ENCODE measurements at regions not wholly inside any gene's neighbourhood (a gene's known extent, or its start where the extent isn't known, plus 50 kb on each side); places are given as distances from the start of the nearest gene placed in this dataset.

DNA sequence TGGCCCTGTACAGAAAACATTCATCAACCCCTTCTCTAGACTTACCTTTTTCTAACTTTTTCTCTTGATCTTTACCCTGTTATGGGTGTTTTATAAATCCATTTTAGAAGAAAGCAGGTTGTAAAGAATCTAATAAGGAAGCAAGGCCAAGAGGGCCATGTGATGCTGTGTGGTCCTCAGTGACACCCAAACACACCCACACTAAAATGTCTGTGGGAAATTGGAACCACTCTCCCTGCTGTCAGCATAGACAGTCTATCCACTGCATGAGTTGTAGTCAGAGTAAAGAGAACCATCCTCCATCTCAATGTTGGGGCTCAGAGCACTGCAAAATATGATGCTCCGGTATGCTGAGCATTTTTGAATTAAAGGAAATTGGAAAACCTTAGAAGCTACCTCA is 235.5 kb downstream of the SKIDA1 start:
- POLR2A ChIA-PET, result no interaction called here
- no peaks in the 10 kb centered on the region for H3K27me3 Mint-ChIP-seq (ENCODE audit: insufficient read depth, unreplicated experiment)
- peaks cover 30% of the 10 kb centered on the region for H3K4me1 Mint-ChIP-seq (ENCODE audit: insufficient read depth, unreplicated experiment)
- no peak overlapping the region for H3K4me3 Mint-ChIP-seq (ENCODE audit: unreplicated experiment)
- CTCF ChIA-PET, result interaction anchor here (1.5 kb wide), 1 partner anchor 11 kb away, joined by 6 read pairs; no protein-coding TSS in a partner anchor
- intact Hi-C loops (cut with micrococcal nuclease), result loop anchor here (5.0 kb wide), 1 partner anchor 72 kb away; no protein-coding TSS in a partner anchor
- H3K9me3 Mint-ChIP-seq (ENCODE audit: unreplicated experiment), result no peaks in the 10 kb centered on the region
- no peak overlapping the region for H3K27ac Mint-ChIP-seq (ENCODE audit: low read depth, unreplicated experiment)
- TF ChIP-seq, protein P1, sequence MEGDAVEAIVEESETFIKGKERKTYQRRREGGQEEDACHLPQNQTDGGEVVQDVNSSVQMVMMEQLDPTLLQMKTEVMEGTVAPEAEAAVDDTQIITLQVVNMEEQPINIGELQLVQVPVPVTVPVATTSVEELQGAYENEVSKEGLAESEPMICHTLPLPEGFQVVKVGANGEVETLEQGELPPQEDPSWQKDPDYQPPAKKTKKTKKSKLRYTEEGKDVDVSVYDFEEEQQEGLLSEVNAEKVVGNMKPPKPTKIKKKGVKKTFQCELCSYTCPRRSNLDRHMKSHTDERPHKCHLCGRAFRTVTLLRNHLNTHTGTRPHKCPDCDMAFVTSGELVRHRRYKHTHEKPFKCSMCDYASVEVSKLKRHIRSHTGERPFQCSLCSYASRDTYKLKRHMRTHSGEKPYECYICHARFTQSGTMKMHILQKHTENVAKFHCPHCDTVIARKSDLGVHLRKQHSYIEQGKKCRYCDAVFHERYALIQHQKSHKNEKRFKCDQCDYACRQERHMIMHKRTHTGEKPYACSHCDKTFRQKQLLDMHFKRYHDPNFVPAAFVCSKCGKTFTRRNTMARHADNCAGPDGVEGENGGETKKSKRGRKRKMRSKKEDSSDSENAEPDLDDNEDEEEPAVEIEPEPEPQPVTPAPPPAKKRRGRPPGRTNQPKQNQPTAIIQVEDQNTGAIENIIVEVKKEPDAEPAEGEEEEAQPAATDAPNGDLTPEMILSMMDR (IDR thresholded peaks at IDR 0.05; ENCODE audit: unreplicated experiment), result no peak
- DNase-seq (ENCODE audit: unreplicated experiment), result no peak
- H3K36me3 Mint-ChIP-seq (ENCODE audit: insufficient read depth, unreplicated experiment), result no peaks in the 10 kb centered on the region
- BruUV-seq (replicated peaks), result no TSS peak

- no peak for DNase-seq (ENCODE audit: unreplicated experiment)
- Mint-ChIP-seq H3K4me1 (ENCODE audit: insufficient read depth, unreplicated experiment) (peaks cover 28% of the 10 kb centered on the region), H3K27ac (ENCODE audit: low read depth, unreplicated experiment) (no peak overlapping the region), H3K9me3 (ENCODE audit: unreplicated experiment) (no peaks in the 10 kb centered on the region), H3K36me3 (ENCODE audit: insufficient read depth, unreplicated experiment) (no peaks in the 10 kb centered on the region), H3K4me3 (ENCODE audit: unreplicated experiment) (no peak overlapping the region), H3K27me3 (ENCODE audit: insufficient read depth, unreplicated experiment) (no peaks in the 10 kb centered on the region)
- TF ChIP-seq, protein P1 (IDR thresholded peaks at IDR 0.05; ENCODE audit: unreplicated experiment), result no peak
- POLR2A ChIA-PET, result no interaction called here
- CTCF ChIA-PET, result interaction anchor here (1.5 kb wide), 1 partner anchor 11 kb away, joined by 6 read pairs; no protein-coding TSS in a partner anchor
- intact Hi-C loops (cut with micrococcal nuclease), result no loop called here
- no TSS peak for BruUV-seq (replicated peaks)
Measured at GRCh38 chr10:21289271-21289670, 236.2 kb downstream of the SKIDA1 start.

- no TSS peak for BruUV-seq (replicated peaks)
- Mint-ChIP-seq H3K27ac (ENCODE audit: low read depth, unreplicated experiment) (peak overlapping the region; percentile 68), H3K27me3 (ENCODE audit: insufficient read depth, unreplicated experiment) (no peaks in the 10 kb centered on the region), H3K4me3 (ENCODE audit: unreplicated experiment) (no peak overlapping the region), H3K9me3 (ENCODE audit: unreplicated experiment) (no peaks in the 10 kb centered on the region), H3K36me3 (ENCODE audit: insufficient read depth, unreplicated experiment) (peaks cover 5% of the 10 kb centered on the region), H3K4me1 (ENCODE audit: insufficient read depth, unreplicated experiment) (peaks cover 16% of the 10 kb centered on the region)
- intact Hi-C loops (cut with micrococcal nuclease), result no loop called here
- ChIA-PET POLR2A (interaction anchor here (0.6 to 0.8 kb wide), 2 partner anchors 29 to 241 kb away, joined by 4 read pairs; no protein-coding TSS in a partner anchor), CTCF (interaction anchor here (0.6 to 1.0 kb wide), 2 partner anchors 15 to 187 kb away, joined by 3 read pairs; no protein-coding TSS in a partner anchor)
- DNase-seq (ENCODE audit: unreplicated experiment), result no peak
- TF ChIP-seq, protein P1 (IDR thresholded peaks at IDR 0.05; ENCODE audit: unreplicated experiment), result no peak
Measured at GRCh38 chr10:21285742-21286331, 239.6 kb downstream of the SKIDA1 start.

GRCh38 chr10:21285207-21285606 is 240.3 kb downstream of the SKIDA1 start:
- peaks cover 5% of the 10 kb centered on the region for H3K36me3 Mint-ChIP-seq (ENCODE audit: insufficient read depth, unreplicated experiment)
- H3K27me3 Mint-ChIP-seq (ENCODE audit: insufficient read depth, unreplicated experiment), result no peaks in the 10 kb centered on the region
- POLR2A ChIA-PET, result interaction anchor here (0.8 kb wide), 1 partner anchor 29 kb away, joined by 4 read pairs; no protein-coding TSS in a partner anchor
- peaks cover 12% of the 10 kb centered on the region for H3K4me1 Mint-ChIP-seq (ENCODE audit: insufficient read depth, unreplicated experiment)
- H3K4me3 Mint-ChIP-seq (ENCODE audit: unreplicated experiment), result no peak overlapping the region
- DNase-seq (ENCODE audit: unreplicated experiment), result no peak
- CTCF ChIA-PET, result interaction anchor here (0.6 to 1.2 kb wide), 5 partner anchors 14 to 152 kb away, joined by 3 read pairs; no protein-coding TSS in a partner anchor
- intact Hi-C loops (cut with micrococcal nuclease), result no loop called here
- H3K27ac Mint-ChIP-seq (ENCODE audit: low read depth, unreplicated experiment), result no peak overlapping the region
- H3K9me3 Mint-ChIP-seq (ENCODE audit: unreplicated experiment), result no peaks in the 10 kb centered on the region
- TF ChIP-seq, protein P1 (IDR thresholded peaks at IDR 0.05; ENCODE audit: unreplicated experiment), result no peak
- no TSS peak for BruUV-seq (replicated peaks)

Measured in MCF 10A (cell line).